ENCODE measurements at regions not wholly inside any gene's neighbourhood (a gene's known extent, or its start where the extent isn't known, plus 50 kb on each side); places are given as distances from the start of the nearest gene placed in this dataset.

- TF ChIP-seq EZH2phosphoT487 (IDR thresholded peaks at IDR 0.05; ENCODE audit: borderline replicate concordance, low read depth) (no peak), RAD21 (IDR thresholded peaks at IDR 0.05; ENCODE audit: low read length) (no peak), MAX (IDR thresholded peaks at IDR 0.05; ENCODE audit: low read depth) (no peak), RFX5 (IDR thresholded peaks at IDR 0.05; ENCODE audit: low read length) (no peak), MXI1 (IDR thresholded peaks at IDR 0.05; ENCODE audit: low read depth, low read length) (no peak), TCF12 (IDR thresholded peaks at IDR 0.05) (no peak), EP300 (IDR thresholded peaks at IDR 0.05; ENCODE audit: borderline replicate concordance in 1 of 2, low read depth in 1 of 2, low read length in 1 of 2) (no peak), PBX3 (IDR thresholded peaks at IDR 0.05) (no peak), TEAD4 (IDR thresholded peaks at IDR 0.05; ENCODE audit: borderline replicate concordance, insufficient read depth) (no peak)
These were observed 138.8 kb upstream of the RREB1 start (continued) for GRCh38 chr6:6968731-6969552.

GRCh38 chr6:6969761-6970223, 138.0 kb upstream of the RREB1 start:
- no peaks in the 10 kb centered on the region for H4K20me1 ChIP-seq (ENCODE audit: insufficient read depth)
- DNase-seq: no peak
- 38% methylated on average over 10 of the region's 10 CpGs for WGBS (ENCODE audit: low lambda C conversion rate)
- H3K4me1 ChIP-seq (ENCODE audit: control insufficient read depth in 1 of 2, insufficient read depth in 2 of 2, low read depth in 1 of 2, low read length in 1 of 2): no peaks in the 10 kb centered on the region
- no peaks in the 10 kb centered on the region for H3K27me3 ChIP-seq (ENCODE audit: insufficient read depth)
- ChIA-PET CTCF (no interaction called here), POLR2A (no interaction called here)
- TF ChIP-seq SIN3A (IDR thresholded peaks at IDR 0.05; ENCODE audit: borderline replicate concordance, low read depth, low read length) (no peak), EZH2phosphoT487 (IDR thresholded peaks at IDR 0.05; ENCODE audit: borderline replicate concordance, low read depth) (no peak), PBX3 (IDR thresholded peaks at IDR 0.05) (no peak), IRF3 (IDR thresholded peaks at IDR 0.05; ENCODE audit: low read depth, low read length) (no peak), REST (IDR thresholded peaks at IDR 0.05; ENCODE audit: low read depth, low read length) (no peak), TAF1 (IDR thresholded peaks at IDR 0.05; ENCODE audit: borderline replicate concordance, low read depth, low read length) (no peak), RXRA (IDR thresholded peaks at IDR 0.05; ENCODE audit: borderline replicate concordance, low read depth) (no peak), MEF2A (IDR thresholded peaks at IDR 0.05; ENCODE audit: borderline replicate concordance, low read depth) (no peak), NRF1 (IDR thresholded peaks at IDR 0.05; ENCODE audit: low read depth, low read length) (no peak)
- H3K4me2 ChIP-seq: no peak overlapping the region
- no peaks in the 10 kb centered on the region for H3K9me3 ChIP-seq
- H3K79me2 ChIP-seq (ENCODE audit: insufficient read depth): no peaks in the 10 kb centered on the region
- no peak overlapping the region for H3K9ac ChIP-seq
- no peaks in the 10 kb centered on the region for H3K36me3 ChIP-seq (replicated peaks in 1 of 2; ENCODE audit: control insufficient read depth in 1 of 2, insufficient read depth in 2 of 2, low read length in 1 of 2)
- no peaks in the 10 kb centered on the region for H3F3A ChIP-seq (replicated peaks; ENCODE audit: insufficient read depth)
- H3K4me3 ChIP-seq (ENCODE audit: low read depth in 2 of 2, low read length in 1 of 2): no peak overlapping the region
- H3K9me2 ChIP-seq: no peaks in the 10 kb centered on the region
- no peak overlapping the region for H3K27ac ChIP-seq (ENCODE audit: low read depth in 2 of 2, low read length in 1 of 2)
- H2AFZ ChIP-seq (ENCODE audit: low read depth): no peak overlapping the region

Data from SK-N-SH (cell line).